SK-N-SH (cell line): ENCODE measurements at regions not wholly inside any gene's neighbourhood (a gene's known extent, or its start where the extent isn't known, plus 50 kb on each side); places are given as distances from the start of the nearest gene placed in this dataset.

ENCODE experiments used
- CTCF ChIA-PET: fragments of 300-600, 350-600 bp; formaldehyde crosslinking; extraction: SDS; loops from one replicate; lab custom pipeline; 2021; lab: Yijun Ruan, JAX
- POLR2A ChIA-PET: fragments of 350-600 bp; sonication (Branson Sonifier 250); formaldehyde crosslinking; extraction: SDS; loops from one replicate; lab custom pipeline; 2020; ENCODE audit warnings: antibody characterized with exemption, inconsistent platforms; lab: Yijun Ruan, JAX
- DNase-seq: peaks from one replicate; pipeline ENCODE4 v3.0.0; 2012
- H2AFZ ChIP-seq: fragments of 200-600 bp; sonication (generic); 2 replicates; pipeline ENCODE4 v1.8.1; 2016; ENCODE audit warnings: antibody characterized with exemption, mild to moderate bottlenecking, low read depth
- H3F3A ChIP-seq: fragments of 200-600 bp; sonication (generic); replicated peaks from 2 replicates; pipeline ENCODE3; 2016; ENCODE audit warnings: antibody characterized with exemption, mild to moderate bottlenecking; ENCODE audit not compliant: insufficient read depth
- H3K27ac ChIP-seq, 2 experiments: fragments of 200-500 bp in 1 of 2; fragments of 200-600 bp in 1 of 2; sonication (Bioruptor generic) in 1 of 2; sonication (generic), shearing (Covaris generic) in 1 of 2; 2 replicates each; pipeline versions ENCODE4 v1.5.1 to v1.6.1; 2014 to 2016; ENCODE audit warnings: low read depth in 2 of 2, inconsistent platforms in 1 of 2, low read length in 1 of 2, mild to moderate bottlenecking in 1 of 2, mixed read lengths in 1 of 2
- H3K27me3 ChIP-seq: fragments of 200-600 bp; sonication (generic), shearing (Covaris generic); 2 replicates; pipeline ENCODE4 v1.6.1; 2016; ENCODE audit warnings: mixed run types; ENCODE audit not compliant: insufficient read depth
- H3K36me3 ChIP-seq, 2 experiments: fragments of 200-500 bp in 1 of 2; fragments of 200-600 bp in 1 of 2; sonication (Bioruptor generic) in 1 of 2; sonication (generic) in 1 of 2; replicated peaks in 1 of 2; 2 replicates each; pipeline versions ENCODE3 to v1.5.1; 2014 to 2016; ENCODE audit warnings: low read length in 1 of 2, mild to moderate bottlenecking in 1 of 2; ENCODE audit not compliant: insufficient read depth in 2 of 2, control insufficient read depth in 1 of 2
- H3K4me1 ChIP-seq, 2 experiments: fragments of 200-500 bp in 1 of 2; fragments of 200-600 bp in 1 of 2; sonication (Bioruptor generic) in 1 of 2; sonication (generic), shearing (Covaris generic) in 1 of 2; 2 replicates each; pipeline versions ENCODE4 v1.5.1 to v1.6.1; 2014 to 2016; ENCODE audit warnings: low read depth in 1 of 2, low read length in 1 of 2, mixed run types in 1 of 2; ENCODE audit not compliant: insufficient read depth in 2 of 2, control insufficient read depth in 1 of 2
- H3K4me2 ChIP-seq: fragments of 200-600 bp; sonication (generic), shearing (Covaris generic); 2 replicates; pipeline ENCODE4 v1.6.1; 2017; ENCODE audit warnings: mixed run types
- H3K4me3 ChIP-seq, 2 experiments: fragments of 200-500 bp in 1 of 2; fragments of 200-600 bp in 1 of 2; sonication (Bioruptor generic) in 1 of 2; sonication (generic), shearing (Covaris generic) in 1 of 2; 2 replicates each; pipeline versions ENCODE4 v1.5.1 to v1.8.1; 2014 to 2016; ENCODE audit warnings: low read depth in 2 of 2, inconsistent platforms in 1 of 2, low read length in 1 of 2, mild to moderate bottlenecking in 1 of 2, mixed read lengths in 1 of 2, moderate library complexity in 1 of 2
- H3K79me2 ChIP-seq: fragments of 200-600 bp; sonication (generic); 2 replicates; pipeline ENCODE4 v1.8.1; 2017; ENCODE audit warnings: mild to moderate bottlenecking; ENCODE audit not compliant: insufficient read depth
- H3K9ac ChIP-seq: fragments of 200-600 bp; sonication (generic); 2 replicates; pipeline ENCODE4 v1.6.1; 2017; ENCODE audit warnings: mixed run types
- H3K9me2 ChIP-seq: fragments of 200-600 bp; sonication (generic); 2 replicates; pipeline ENCODE4 v1.6.1; 2017; ENCODE audit warnings: mixed run types
- H3K9me3 ChIP-seq: fragments of 200-600 bp; sonication (generic); 2 replicates; pipeline ENCODE4 v1.6.1; 2017; ENCODE audit warnings: mixed run types, mild to moderate bottlenecking, moderate library complexity
- H4K20me1 ChIP-seq: fragments of 200-600 bp; sonication (generic); 2 replicates; pipeline ENCODE4 v1.6.1; 2017; ENCODE audit warnings: mild to moderate bottlenecking, mixed run types; ENCODE audit not compliant: insufficient read depth
- CHD2 ChIP-seq: fragments of 150-350 bp; IDR thresholded peaks from 2 replicates; pipeline ENCODE4 v1.6.1; 2018; ENCODE audit warnings: low read length; ENCODE audit not compliant: partially characterized antibody
- ELF1 ChIP-seq: IDR thresholded peaks from 2 replicates; pipeline ENCODE4 v1.4.0; 2012
- EP300 ChIP-seq, 2 experiments: IDR thresholded peaks; 2 replicates each; pipeline versions ENCODE4 v1.4.0 to v1.6.1; 2012; ENCODE audit warnings: borderline replicate concordance in 1 of 2, low read depth in 1 of 2, low read length in 1 of 2
- FOSL2 ChIP-seq: IDR thresholded peaks from 2 replicates; pipeline ENCODE4 v1.4.0; 2012; ENCODE audit warnings: low read depth, mild to moderate bottlenecking, moderate library complexity, borderline replicate concordance
- GABPA ChIP-seq: IDR thresholded peaks from 2 replicates; pipeline ENCODE4 v1.4.0; 2012; ENCODE audit warnings: low read depth, mild to moderate bottlenecking
- GATA2 ChIP-seq: sonication (generic); formaldehyde crosslinking; IDR thresholded peaks from 2 replicates; pipeline ENCODE4 v1.5.0; 2020; ENCODE audit warnings: mild to moderate bottlenecking, missing genetic modification reagents
- JUND ChIP-seq: IDR thresholded peaks from 2 replicates; pipeline ENCODE4 v1.4.0; 2012
- MEF2A ChIP-seq: IDR thresholded peaks from 2 replicates; pipeline ENCODE4 v1.4.0; 2012; ENCODE audit warnings: low read depth, borderline replicate concordance
- NRF1 ChIP-seq: IDR thresholded peaks from 2 replicates; pipeline ENCODE4 v1.6.1; 2012; ENCODE audit warnings: low read depth, mild to moderate bottlenecking, low read length
- PBX3 ChIP-seq: IDR thresholded peaks from 2 replicates; pipeline ENCODE4; 2012
- POLR2AphosphoS5 ChIP-seq: IDR thresholded peaks from 2 replicates; pipeline ENCODE4 v1.6.1; 2012; ENCODE audit warnings: low read depth, low read length
- RFX5 ChIP-seq: IDR thresholded peaks from 2 replicates; pipeline ENCODE4 v1.6.1; 2012; ENCODE audit warnings: mild to moderate bottlenecking, improper control_type of control experiment, low read length
- RXRA ChIP-seq: IDR thresholded peaks from 2 replicates; pipeline ENCODE4 v1.4.0; 2012; ENCODE audit warnings: low read depth, mild to moderate bottlenecking, borderline replicate concordance
- SIN3A ChIP-seq: IDR thresholded peaks from 2 replicates; pipeline ENCODE4 v1.6.1; 2012; ENCODE audit warnings: low read depth, mild to moderate bottlenecking, low read length, moderate library complexity, borderline replicate concordance
- TAF1 ChIP-seq: IDR thresholded peaks from 2 replicates; pipeline ENCODE4 v1.6.1; 2012; ENCODE audit warnings: low read depth, mild to moderate bottlenecking, low read length, moderate library complexity, borderline replicate concordance
- TEAD4 ChIP-seq: IDR thresholded peaks from 2 replicates; pipeline ENCODE4 v1.4.0; 2012; ENCODE audit warnings: mild to moderate bottlenecking, borderline replicate concordance; ENCODE audit not compliant: insufficient read depth
- USF1 ChIP-seq: IDR thresholded peaks from 2 replicates; pipeline ENCODE4 v1.4.0; 2012; ENCODE audit warnings: low read depth, borderline replicate concordance
- WGBS: methylation state at CpG from one replicate; pipeline ENCODE4 v1.1.6; 2017; ENCODE audit warnings: low lambda C conversion rate; 5-methylcytosine and 5-hydroxymethylcytosine counted together
- TF ChIP-seq, protein P1 (sequence below): fragments of 200-600 bp; sonication (generic); IDR thresholded peaks from 2 replicates; pipeline ENCODE4 v1.6.1; 2017; ENCODE audit warnings: antibody characterized with exemption, mild to moderate bottlenecking, moderate library complexity

- ChIA-PET CTCF (no interaction called here), POLR2A (no interaction called here)
- Histone ChIP-seq H3K4me2 (no peak overlapping the region), H3K27me3 (no peaks in the 10 kb centered on the region), H3K79me2 (no peaks in the 10 kb centered on the region), H3K9me2 (no peaks in the 10 kb centered on the region), H4K20me1 (no peaks in the 10 kb centered on the region), H3K36me3 (no peaks in the 10 kb centered on the region), H3K9me3 (no peaks in the 10 kb centered on the region), H3K4me1 (no peaks in the 10 kb centered on the region), H2AFZ (no peak overlapping the region), H3K4me3 (no peak overlapping the region), H3K27ac (no peak overlapping the region), H3K9ac (no peak overlapping the region), H3F3A (no peaks in the 10 kb centered on the region)
- WGBS, result 61% methylated on average over 3 of the region's 6 CpGs
- TF ChIP-seq MEF2A (no peak), SIN3A (no peak), PBX3 (no peak), JUND (no peak), POLR2AphosphoS5 (no peak), CHD2 (no peak), TEAD4 (no peak)
- TF ChIP-seq, protein P1, sequence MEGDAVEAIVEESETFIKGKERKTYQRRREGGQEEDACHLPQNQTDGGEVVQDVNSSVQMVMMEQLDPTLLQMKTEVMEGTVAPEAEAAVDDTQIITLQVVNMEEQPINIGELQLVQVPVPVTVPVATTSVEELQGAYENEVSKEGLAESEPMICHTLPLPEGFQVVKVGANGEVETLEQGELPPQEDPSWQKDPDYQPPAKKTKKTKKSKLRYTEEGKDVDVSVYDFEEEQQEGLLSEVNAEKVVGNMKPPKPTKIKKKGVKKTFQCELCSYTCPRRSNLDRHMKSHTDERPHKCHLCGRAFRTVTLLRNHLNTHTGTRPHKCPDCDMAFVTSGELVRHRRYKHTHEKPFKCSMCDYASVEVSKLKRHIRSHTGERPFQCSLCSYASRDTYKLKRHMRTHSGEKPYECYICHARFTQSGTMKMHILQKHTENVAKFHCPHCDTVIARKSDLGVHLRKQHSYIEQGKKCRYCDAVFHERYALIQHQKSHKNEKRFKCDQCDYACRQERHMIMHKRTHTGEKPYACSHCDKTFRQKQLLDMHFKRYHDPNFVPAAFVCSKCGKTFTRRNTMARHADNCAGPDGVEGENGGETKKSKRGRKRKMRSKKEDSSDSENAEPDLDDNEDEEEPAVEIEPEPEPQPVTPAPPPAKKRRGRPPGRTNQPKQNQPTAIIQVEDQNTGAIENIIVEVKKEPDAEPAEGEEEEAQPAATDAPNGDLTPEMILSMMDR, result no peak
- no peak for DNase-seq
These were observed 284.8 kb upstream of the PPP2R2D start for GRCh38 chr10:131616040-131616439.

- ChIA-PET POLR2A (no interaction called here), CTCF (no interaction called here)
- DNase-seq, result peak; percentile 40
- Histone ChIP-seq H3K9me2 (no peaks in the 10 kb centered on the region), H3K9me3 (no peaks in the 10 kb centered on the region), H3K27ac (no peak overlapping the region), H3K27me3 (no peaks in the 10 kb centered on the region), H3K4me3 (no peak overlapping the region), H3K36me3 (no peaks in the 10 kb centered on the region), H3K9ac (no peak overlapping the region), H3K4me1 (no peaks in the 10 kb centered on the region), H3F3A (no peaks in the 10 kb centered on the region), H3K79me2 (no peaks in the 10 kb centered on the region), H4K20me1 (no peaks in the 10 kb centered on the region), H3K4me2 (no peak overlapping the region), H2AFZ (no peak overlapping the region)
- WGBS, result 58% methylated on average over 20 of the region's 36 CpGs
- TF ChIP-seq PBX3 (no peak), POLR2AphosphoS5 (no peak), USF1 (no peak), GABPA (no peak), TAF1 (no peak), ELF1 (no peak), FOSL2 (no peak), EP300 (IDR thresholded peaks at IDR 0.05; ENCODE audit: borderline replicate concordance in 1 of 2, low read depth in 1 of 2, low read length in 1 of 2) (no peak), RFX5 (no peak), TEAD4 (no peak), RXRA (no peak), NRF1 (no peak), GATA2 (CRISPR knock-in tag) (no peak)
- TF ChIP-seq, protein P1, result no peak
These were observed 283.5 kb upstream of the PPP2R2D start for GRCh38 chr10:131617113-131617858.
